ENCODE measurements at regions not wholly inside any gene's neighbourhood (a gene's known extent, or its start where the extent isn't known, plus 50 kb on each side); places are given as distances from the start of the nearest gene placed in this dataset.

GRCh38 chr2:108067820-108068405 is 81.6 kb downstream of the SLC5A7 start:
- TF ChIP-seq ESRRA (IDR thresholded peaks at IDR 0.05; ENCODE audit: borderline replicate concordance, low read length), result no peak
- FAIRE-seq, result no peak
- CTCF ChIA-PET, result no interaction called here
- no peak overlapping the region for H3K4me2 ChIP-seq
- no peak overlapping the region for H3K4me3 ChIP-seq
- no peaks in the 10 kb centered on the region for H3K9me3 ChIP-seq
- WGBS (ENCODE audit: missing lambda C conversion rate), result 36% methylated on average over 8 of the region's 8 CpGs
- ATAC-seq, result no peak; a peak in 1 of 6 replicates
- no peaks in the 10 kb centered on the region for H3K4me1 ChIP-seq
- DNase-seq (ENCODE audit: low read depth in 1 of 2, low spot score in 1 of 2), result no peak
- POLR2A ChIA-PET, result no interaction called here
- no peak overlapping the region for H3K27ac ChIP-seq

- POLR2A ChIA-PET, result no interaction called here
These were observed 83.4 kb downstream of the SLC5A7 start for GRCh38 chr2:108069515-108070310.

GRCh38 chr2:108073415-108074072 is 87.2 kb downstream of the SLC5A7 start:
- TF ChIP-seq HMGXB4 (CRISPR knock-in tag; IDR thresholded peaks at IDR 0.05; ENCODE audit: borderline replicate concordance) (no peak), KDM5A (IDR thresholded peaks at IDR 0.05) (no peak), CBX2 (IDR thresholded peaks at IDR 0.05; ENCODE audit: borderline replicate concordance, low read depth) (no peak), CEBPB (IDR thresholded peaks at IDR 0.05) (no peak), HOXB13 (CRISPR knock-in tag; IDR thresholded peaks at IDR 0.05; ENCODE audit: low read depth) (no peak), HDAC2 (IDR thresholded peaks at IDR 0.05) (no peak), ZC3H11A (IDR thresholded peaks at IDR 0.05) (no peak), SMC3 (IDR thresholded peaks at IDR 0.05) (no peak), KDM1A (IDR thresholded peaks at IDR 0.05; ENCODE audit: low read depth) (no peak), HOXB5 (CRISPR knock-in tag; IDR thresholded peaks at IDR 0.05) (no peak), EHMT2 (IDR thresholded peaks at IDR 0.05; ENCODE audit: low read depth) (no peak), MYC (IDR thresholded peaks at IDR 0.05; ENCODE audit: borderline replicate concordance, low read length) (no peak), EP300 (IDR thresholded peaks at IDR 0.05) (no peak), POLR2A (IDR thresholded peaks at IDR 0.05; ENCODE audit: low read length) (no peak), JUN (IDR thresholded peaks at IDR 0.05) (no peak), HES2 (IDR thresholded peaks at IDR 0.05) (no peak), FOSL2 (IDR thresholded peaks at IDR 0.05) (no peak), FOSL2 (CRISPR knock-in tag; IDR thresholded peaks at IDR 0.05) (no peak), RCOR1 (IDR thresholded peaks at IDR 0.05; ENCODE audit: low read depth, low read length) (no peak)
- Histone ChIP-seq H3K4me1 (no peaks in the 10 kb centered on the region), H3K4me3 (no peak overlapping the region), H3K9me3 (no peaks in the 10 kb centered on the region), H3K27ac (no peak overlapping the region), H3K4me2 (no peak overlapping the region)
- FAIRE-seq (no peak), ATAC-seq (no peak), DNase-seq (ENCODE audit: low read depth in 1 of 2, low spot score in 1 of 2) (no peak)
- ChIA-PET CTCF (no interaction called here), POLR2A (no interaction called here)
- WGBS (ENCODE audit: missing lambda C conversion rate), result 25% methylated on average over 4 of the region's 4 CpGs

More at GRCh38 chr2:108069515-108070310, 83.4 kb downstream of the SLC5A7 start:
- no peak for TF ChIP-seq CBX2 (IDR thresholded peaks at IDR 0.05; ENCODE audit: borderline replicate concordance, low read depth)
- TF ChIP-seq MAX (IDR thresholded peaks at IDR 0.05), result no peak
- no peak for TF ChIP-seq ELK1 (IDR thresholded peaks at IDR 0.05; ENCODE audit: low read depth, low read length)
- TF ChIP-seq RNF2 (IDR thresholded peaks at IDR 0.05; ENCODE audit: borderline replicate concordance, low read depth), result no peak
- no peak for TF ChIP-seq RFX5 (IDR thresholded peaks at IDR 0.05)
- no peak for TF ChIP-seq NPAS2 (CRISPR knock-in tag; IDR thresholded peaks at IDR 0.05; ENCODE audit: borderline replicate concordance)
- no peak for TF ChIP-seq KDM1A (IDR thresholded peaks at IDR 0.05; ENCODE audit: low read depth)
- no peak for TF ChIP-seq GATA3 (IDR thresholded peaks at IDR 0.05; ENCODE audit: borderline replicate concordance)
- no peak for TF ChIP-seq ESRRA (IDR thresholded peaks at IDR 0.05; ENCODE audit: borderline replicate concordance, low read length)
- no peak for TF ChIP-seq CEBPB (IDR thresholded peaks at IDR 0.05)
- TF ChIP-seq SMC3 (IDR thresholded peaks at IDR 0.05), result no peak
- TF ChIP-seq HES2 (IDR thresholded peaks at IDR 0.05), result no peak
- no peak for TF ChIP-seq JUNB (IDR thresholded peaks at IDR 0.05)
- no peak for TF ChIP-seq HOXB13 (CRISPR knock-in tag; IDR thresholded peaks at IDR 0.05; ENCODE audit: low read depth)
- peak; percentile 21 to 23 for DNase-seq (ENCODE audit: low read depth in 1 of 2, low spot score in 1 of 2)
- H3K9me3 ChIP-seq, result no peaks in the 10 kb centered on the region
- H3K4me1 ChIP-seq, result no peaks in the 10 kb centered on the region
- ATAC-seq, result peak; percentile 65 to 79; a peak in 4 of 6 replicates
- no peak overlapping the region for H3K4me2 ChIP-seq
- no peak overlapping the region for H3K4me3 ChIP-seq
- CTCF ChIA-PET, result no interaction called here
- no peak for FAIRE-seq
- no peak overlapping the region for H3K27ac ChIP-seq
- 22% methylated on average over 8 of the region's 8 CpGs for WGBS (ENCODE audit: missing lambda C conversion rate)
